GM10266 (cell line): ENCODE measurements at regions not wholly inside any gene's neighbourhood (a gene's known extent, or its start where the extent isn't known, plus 50 kb on each side); places are given as distances from the start of the nearest gene placed in this dataset.

ENCODE experiments used
- DNase-seq: peaks from one replicate; pipeline ENCODE4 v3.0.0; 2012; ENCODE audit errors: extremely low spot score
- TF ChIP-seq, protein P1 (sequence below): IDR thresholded peaks from 2 replicates; pipeline ENCODE4 v1.5.1; 2012; ENCODE audit warnings: mild to moderate bottlenecking, low read depth; ENCODE audit not compliant: control insufficient read depth, insufficient read depth; ENCODE audit errors: missing control alignments

DNA sequence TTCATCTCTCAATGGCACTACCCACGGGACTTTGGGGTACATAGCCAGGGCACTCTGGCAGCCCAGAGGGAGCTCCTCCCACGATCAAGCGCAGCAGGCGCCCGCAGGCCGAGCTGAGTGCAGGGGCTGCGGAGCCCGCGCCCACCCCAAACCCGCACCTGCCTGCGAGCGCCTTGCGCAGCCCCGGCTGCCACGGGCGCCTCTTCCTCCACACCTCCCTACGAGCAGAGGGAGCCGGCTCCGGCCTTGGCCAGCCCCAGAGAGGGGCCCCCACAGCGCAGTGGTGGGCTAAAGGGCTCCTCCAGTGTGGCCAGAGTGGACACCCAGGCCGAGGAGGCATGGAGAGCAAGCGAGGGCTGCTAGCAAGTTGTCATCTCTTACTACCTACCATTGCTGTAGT, 165.2 kb downstream of the UBE2E3 start:
- TF ChIP-seq, protein P1, sequence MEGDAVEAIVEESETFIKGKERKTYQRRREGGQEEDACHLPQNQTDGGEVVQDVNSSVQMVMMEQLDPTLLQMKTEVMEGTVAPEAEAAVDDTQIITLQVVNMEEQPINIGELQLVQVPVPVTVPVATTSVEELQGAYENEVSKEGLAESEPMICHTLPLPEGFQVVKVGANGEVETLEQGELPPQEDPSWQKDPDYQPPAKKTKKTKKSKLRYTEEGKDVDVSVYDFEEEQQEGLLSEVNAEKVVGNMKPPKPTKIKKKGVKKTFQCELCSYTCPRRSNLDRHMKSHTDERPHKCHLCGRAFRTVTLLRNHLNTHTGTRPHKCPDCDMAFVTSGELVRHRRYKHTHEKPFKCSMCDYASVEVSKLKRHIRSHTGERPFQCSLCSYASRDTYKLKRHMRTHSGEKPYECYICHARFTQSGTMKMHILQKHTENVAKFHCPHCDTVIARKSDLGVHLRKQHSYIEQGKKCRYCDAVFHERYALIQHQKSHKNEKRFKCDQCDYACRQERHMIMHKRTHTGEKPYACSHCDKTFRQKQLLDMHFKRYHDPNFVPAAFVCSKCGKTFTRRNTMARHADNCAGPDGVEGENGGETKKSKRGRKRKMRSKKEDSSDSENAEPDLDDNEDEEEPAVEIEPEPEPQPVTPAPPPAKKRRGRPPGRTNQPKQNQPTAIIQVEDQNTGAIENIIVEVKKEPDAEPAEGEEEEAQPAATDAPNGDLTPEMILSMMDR: no peak
- DNase-seq: no peak

DNA sequence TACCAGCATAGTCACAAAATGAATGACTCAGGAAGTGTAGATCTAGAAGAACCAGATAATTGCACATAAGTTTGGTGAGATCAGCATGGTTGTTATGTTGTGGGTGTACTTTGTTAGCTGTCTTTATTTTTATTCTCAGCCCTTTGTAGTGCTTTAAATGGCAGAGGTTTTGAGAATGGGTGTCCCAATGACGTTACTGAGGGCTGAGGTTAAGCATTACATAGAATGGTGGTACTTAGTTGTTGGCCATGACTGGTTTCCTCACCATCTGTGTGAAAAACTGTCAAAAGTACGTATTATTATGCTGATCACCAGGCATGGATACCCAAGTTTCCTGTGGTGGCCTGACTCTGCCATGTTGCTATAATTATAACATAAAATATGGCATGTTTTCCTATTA, 165.8 kb downstream of the UBE2E3 start:
- TF ChIP-seq, protein P1: no peak
- DNase-seq: no peak

DNA sequence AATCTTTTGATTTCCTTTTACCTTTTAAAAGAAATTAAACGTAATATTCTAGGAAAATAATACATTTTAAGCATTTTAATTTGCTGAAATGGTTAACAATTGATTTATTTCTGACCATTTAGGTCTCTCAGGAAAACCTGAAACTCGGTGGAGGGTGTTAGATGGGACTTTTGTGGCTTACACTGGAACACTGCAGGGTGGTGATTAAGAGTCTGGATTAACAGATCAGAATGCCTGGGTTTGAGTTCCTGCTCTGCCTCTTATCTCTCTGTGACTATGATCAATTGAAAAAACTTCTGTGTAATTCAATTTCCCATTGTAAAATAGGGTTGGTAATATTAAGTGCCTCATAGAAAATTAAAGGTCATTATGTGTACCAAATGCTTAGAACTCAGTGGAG, 168.7 kb downstream of the UBE2E3 start:
- no peak for DNase-seq
- TF ChIP-seq, protein P1: no peak

DNA sequence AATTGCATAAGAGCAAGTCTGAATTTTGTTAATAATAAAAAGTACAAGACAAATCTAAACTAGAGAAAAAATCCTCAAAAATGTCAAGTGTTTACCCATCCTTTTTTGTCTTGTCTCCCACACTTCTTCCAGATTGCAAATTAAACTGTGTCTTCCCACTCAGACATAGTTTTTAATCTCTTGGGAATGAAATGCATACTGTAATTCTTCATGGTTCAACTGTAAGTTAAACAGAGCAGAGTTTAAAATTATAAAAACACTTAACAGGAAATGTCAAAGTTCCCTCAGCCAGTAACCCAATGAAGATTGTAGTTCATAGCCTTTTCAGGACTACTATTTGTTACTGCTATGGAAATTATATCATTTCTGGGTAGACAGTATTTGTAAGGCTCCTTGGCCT, 171.8 kb downstream of the UBE2E3 start:
- TF ChIP-seq, protein P1: no peak
- DNase-seq: no peak

DNA sequence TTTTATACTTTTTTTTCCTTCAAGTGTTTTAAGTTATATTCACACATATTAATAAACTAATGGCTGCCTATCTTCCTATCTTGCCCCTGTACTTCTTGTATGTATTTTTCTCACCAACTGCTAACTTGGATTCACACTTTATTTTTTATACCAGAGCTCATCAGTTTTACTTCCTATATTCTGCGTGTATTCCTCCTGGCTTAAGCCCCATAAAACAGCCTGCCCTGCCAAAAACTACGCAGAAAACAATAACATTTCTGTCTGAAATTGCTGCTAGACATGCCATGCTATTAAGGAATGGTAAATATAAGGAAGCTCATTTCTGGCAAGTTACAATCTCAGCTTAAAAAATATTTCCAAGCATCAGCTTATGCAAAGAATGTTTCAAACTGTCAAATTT, 172.3 kb downstream of the UBE2E3 start:
- DNase-seq: no peak

DNA sequence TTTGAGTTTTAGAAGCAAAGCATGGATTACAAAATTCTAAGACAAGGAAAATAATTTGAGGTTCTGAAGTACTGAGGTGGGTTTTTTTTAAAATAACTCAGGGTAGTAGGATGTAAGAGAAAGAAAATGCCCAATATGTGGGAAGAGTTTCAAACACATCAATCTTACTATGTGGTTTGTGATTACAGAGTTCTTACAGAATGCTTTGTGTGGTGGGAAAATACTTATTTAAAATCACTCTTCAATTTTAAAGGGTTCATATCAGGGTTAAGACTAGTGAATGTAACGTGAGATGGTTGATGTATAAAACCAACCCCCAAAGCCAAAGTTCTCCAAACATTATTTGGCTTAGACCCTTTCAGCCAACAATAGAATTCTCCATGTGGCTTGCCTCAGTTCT, 173.5 kb downstream of the UBE2E3 start:
- TF ChIP-seq, protein P1: no peak
- DNase-seq: no peak

More for the DNA sequence above, 172.3 kb downstream of the UBE2E3 start:
- TF ChIP-seq, protein P1: no peak

DNA sequence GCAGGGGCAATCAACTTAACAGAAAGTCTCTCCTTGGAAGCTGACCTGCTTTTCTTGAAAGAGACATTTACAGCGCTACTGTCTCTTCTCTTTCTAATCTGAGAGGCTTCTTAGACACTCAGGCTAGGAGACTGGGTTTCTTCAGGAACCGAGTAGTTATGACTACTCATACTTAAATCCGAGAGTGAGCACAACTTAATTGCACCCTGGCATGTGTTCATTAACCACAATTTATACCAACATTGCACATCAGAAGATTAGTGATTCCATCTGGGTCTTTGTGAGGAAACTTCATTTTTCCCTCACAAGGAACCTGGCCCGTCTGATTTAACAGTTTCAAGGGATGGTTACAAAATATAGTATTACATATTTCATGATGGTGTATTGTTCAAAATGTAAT, 176.9 kb downstream of the UBE2E3 start:
- DNase-seq: no peak
- TF ChIP-seq, protein P1: no peak

DNA sequence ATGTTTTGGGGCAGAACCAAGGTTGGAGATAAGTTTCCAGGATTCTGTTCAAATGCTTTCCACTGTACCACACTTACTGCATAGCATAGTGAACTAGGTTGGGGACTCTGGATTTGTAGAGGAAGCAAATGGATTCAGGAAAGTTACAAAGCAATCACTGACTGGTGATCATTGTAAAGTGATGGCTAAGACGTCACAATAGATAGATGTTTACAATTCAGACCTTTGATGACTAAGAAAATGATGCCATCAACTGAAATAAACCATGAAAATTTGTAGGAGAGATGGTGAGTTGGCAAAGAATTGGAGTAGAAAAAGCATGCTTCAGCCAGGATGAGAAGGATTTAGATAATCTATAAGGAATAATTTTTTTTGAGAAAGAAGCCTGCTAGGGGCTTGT, 178.0 kb downstream of the UBE2E3 start:
- DNase-seq: no peak
- TF ChIP-seq, protein P1: no peak
